Neural progenitor cell (in vitro differentiated cells): ENCODE measurements at regions not wholly inside any gene's neighbourhood (a gene's known extent, or its start where the extent isn't known, plus 50 kb on each side); places are given as distances from the start of the nearest gene placed in this dataset.

Source experiments
- EZH2 ChIP-seq: fragments of 200-600 bp; sonication (generic); IDR thresholded peaks from 2 replicates; pipeline ENCODE4 v1.6.1; 2017; ENCODE audit warnings: antibody characterized with exemption, mild to moderate bottlenecking, moderate library complexity
- EZH2phosphoT487 ChIP-seq: fragments of 200-600 bp; sonication (generic); IDR thresholded peaks from 2 replicates; pipeline ENCODE4 v1.6.1; 2017; ENCODE audit warnings: antibody characterized with exemption
- TF ChIP-seq, protein P1 (sequence below): fragments of 200-600 bp; sonication (generic); IDR thresholded peaks from 2 replicates; pipeline ENCODE4 v1.5.1; 2017; ENCODE audit warnings: antibody characterized with exemption, mild to moderate bottlenecking

GRCh38 chr13:103395139-103395538, 328.9 kb upstream of the SLC10A2 start:
- TF ChIP-seq, protein P1, sequence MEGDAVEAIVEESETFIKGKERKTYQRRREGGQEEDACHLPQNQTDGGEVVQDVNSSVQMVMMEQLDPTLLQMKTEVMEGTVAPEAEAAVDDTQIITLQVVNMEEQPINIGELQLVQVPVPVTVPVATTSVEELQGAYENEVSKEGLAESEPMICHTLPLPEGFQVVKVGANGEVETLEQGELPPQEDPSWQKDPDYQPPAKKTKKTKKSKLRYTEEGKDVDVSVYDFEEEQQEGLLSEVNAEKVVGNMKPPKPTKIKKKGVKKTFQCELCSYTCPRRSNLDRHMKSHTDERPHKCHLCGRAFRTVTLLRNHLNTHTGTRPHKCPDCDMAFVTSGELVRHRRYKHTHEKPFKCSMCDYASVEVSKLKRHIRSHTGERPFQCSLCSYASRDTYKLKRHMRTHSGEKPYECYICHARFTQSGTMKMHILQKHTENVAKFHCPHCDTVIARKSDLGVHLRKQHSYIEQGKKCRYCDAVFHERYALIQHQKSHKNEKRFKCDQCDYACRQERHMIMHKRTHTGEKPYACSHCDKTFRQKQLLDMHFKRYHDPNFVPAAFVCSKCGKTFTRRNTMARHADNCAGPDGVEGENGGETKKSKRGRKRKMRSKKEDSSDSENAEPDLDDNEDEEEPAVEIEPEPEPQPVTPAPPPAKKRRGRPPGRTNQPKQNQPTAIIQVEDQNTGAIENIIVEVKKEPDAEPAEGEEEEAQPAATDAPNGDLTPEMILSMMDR, result no peak
- no peak for TF ChIP-seq EZH2phosphoT487
- TF ChIP-seq EZH2, result no peak
